ENCODE measurements at regions not wholly inside any gene's neighbourhood (a gene's known extent, or its start where the extent isn't known, plus 50 kb on each side); places are given as distances from the start of the nearest gene placed in this dataset.

- no peak for TF ChIP-seq EZH2 (IDR thresholded peaks at IDR 0.05)
- TF ChIP-seq CTCF (IDR thresholded peaks at IDR 0.05): no peak
Observed at GRCh38 chr2:129170570-129170969, 808.9 kb upstream of the RAB6C start.

All from neural progenitor cell (in vitro differentiated cells).